ENCODE measurements at regions not wholly inside any gene's neighbourhood (a gene's known extent, or its start where the extent isn't known, plus 50 kb on each side); places are given as distances from the start of the nearest gene placed in this dataset.

- no peak for TF ChIP-seq MYC (IDR thresholded peaks at IDR 0.05; ENCODE audit: low read depth, low read length)
- TF ChIP-seq CTCF (IDR thresholded peaks at IDR 0.05; ENCODE audit: low read depth, low read length), result no peak
- no peak for TF ChIP-seq POLR2A (IDR thresholded peaks at IDR 0.05; ENCODE audit: extremely low read depth, insufficient read length)
- TF ChIP-seq, protein P1, sequence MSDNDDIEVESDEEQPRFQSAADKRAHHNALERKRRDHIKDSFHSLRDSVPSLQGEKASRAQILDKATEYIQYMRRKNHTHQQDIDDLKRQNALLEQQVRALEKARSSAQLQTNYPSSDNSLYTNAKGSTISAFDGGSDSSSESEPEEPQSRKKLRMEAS (IDR thresholded peaks at IDR 0.05; ENCODE audit: low read depth, low read length), result no peak
These were observed 295.3 kb downstream of the PTPRU start for GRCh38 chr1:29531596-29531995.

Data from NB4 (cell line).